GM12864 (cell line): ENCODE measurements at regions not wholly inside any gene's neighbourhood (a gene's known extent, or its start where the extent isn't known, plus 50 kb on each side); places are given as distances from the start of the nearest gene placed in this dataset.

Experiments
- DNase-seq: peaks from one replicate; pipeline ENCODE4 v3.0.0-alpha.2; 2011; ENCODE audit warnings: low read depth
- H3K4me3 ChIP-seq: 2 replicates; pipeline ENCODE4 v1.5.1; 2011; ENCODE audit warnings: mild to moderate bottlenecking, low read depth, low read length, control low read depth
- CTCF ChIP-seq: IDR thresholded peaks from 2 replicates; pipeline ENCODE4 v1.5.1; 2011; ENCODE audit warnings: low read depth, mild to moderate bottlenecking, moderate library complexity, low read length, control low read depth, inconsistent platforms; ENCODE audit errors: missing control alignments

- DNase-seq = no peak
- no peak overlapping the region for H3K4me3 ChIP-seq
- TF ChIP-seq CTCF = no peak
Observed at GRCh38 chr5:100446879-100447430, 88.2 kb upstream of the FAM174A start.

- no peak for DNase-seq
- no peak for TF ChIP-seq CTCF
Observed at GRCh38 chr5:100444961-100445360, 90.2 kb upstream of the FAM174A start.

GRCh38 chr5:100434815-100435214 is 100.4 kb upstream of the FAM174A start:
- no peak for DNase-seq
- no peak for TF ChIP-seq CTCF
- H3K4me3 ChIP-seq = no peak overlapping the region

More at GRCh38 chr5:100444961-100445360, 90.2 kb upstream of the FAM174A start:
- no peak overlapping the region for H3K4me3 ChIP-seq

GRCh38 chr5:100432741-100433140 is 102.4 kb upstream of the FAM174A start:
- no peak for TF ChIP-seq CTCF
- no peak for DNase-seq
- H3K4me3 ChIP-seq = no peak overlapping the region

- H3K4me3 ChIP-seq = no peak overlapping the region
- peak; percentile 97 for TF ChIP-seq CTCF
- DNase-seq = no peak
Observed at GRCh38 chr5:100430268-100431195, 104.6 kb upstream of the FAM174A start.

- TF ChIP-seq CTCF = no peak
- no peak overlapping the region for H3K4me3 ChIP-seq
- no peak for DNase-seq
Observed at GRCh38 chr5:100424787-100425186, 110.4 kb upstream of the FAM174A start.
